Psoas muscle (tissue), 7 donors: ENCODE measurements at regions not wholly inside any gene's neighbourhood (a gene's known extent, or its start where the extent isn't known, plus 50 kb on each side); places are given as distances from the start of the nearest gene placed in this dataset.

ENCODE experiments used
- ATAC-seq, 4 donors: fragments of 200-7000 bp; cut with Tn5 transposase; one replicate each; pipeline ENCODE4 v1.9.1; 2020; ENCODE audit warnings: moderate library complexity in 3 of 4, mild to moderate bottlenecking in 2 of 4
- DNase-seq, 2 donors: peaks; one replicate each; pipeline ENCODE4 v3.0.0-alpha.2; 2020
- H3K27ac ChIP-seq: fragments of 200-600 bp; one replicate; pipeline ENCODE4 v1.8.0; 2022
- H3K27me3 ChIP-seq, 3 donors: fragments of 200-600 bp in 1 of 3; one replicate each; pipeline versions ENCODE4 v1.6.1 to v1.8.0; 2013 to 2022; ENCODE audit warnings: low read length in 2 of 3, mild to moderate bottlenecking in 2 of 3, moderate library complexity in 1 of 3; ENCODE audit not compliant: insufficient read depth in 3 of 3
- H3K36me3 ChIP-seq, 2 donors: fragments of 200-600 bp in 1 of 2; one replicate each; pipeline versions ENCODE4 v1.6.1 to v1.8.0; 2013 to 2022; ENCODE audit warnings: low read depth in 1 of 2, mild to moderate bottlenecking in 1 of 2, moderate library complexity in 1 of 2; ENCODE audit not compliant: insufficient read depth in 1 of 2
- H3K4me1 ChIP-seq: fragments of 200-600 bp; one replicate; pipeline ENCODE4 v1.8.0; 2022
- H3K4me3 ChIP-seq: fragments of 200-600 bp; one replicate; pipeline ENCODE4 v1.8.0; 2022; ENCODE audit warnings: mild to moderate bottlenecking
- H3K9me3 ChIP-seq: fragments of 200-600 bp; one replicate; pipeline ENCODE4 v1.8.0; 2022
- CTCF ChIP-seq: fragments of 200-600 bp; IDR thresholded peaks from one replicate; pipeline ENCODE4 v1.8.0; 2022; ENCODE audit warnings: antibody characterized with exemption
- WGBS, 3 donors: extraction: QIAGEN DNeasy Blood & Tissue Kit; methylation state at CpG; one replicate each; pipeline versions ENCODE4 v1.1.6 to v1.1.7; 2013; 5-methylcytosine and 5-hydroxymethylcytosine counted together
- intact Hi-C, 2 donors: fragments of 100-400 bp; cut with DNase I; formaldehyde crosslinking; loops; one replicate each; pipeline versions ENCODE4 v1.11.0 to v1.14.2; 2022
- donor health status: healthy with polysubstance abuse.
- donor health status: DM: no; HTN: no; CAD: no; lungs with moderate emphysema.
- donor health status: Bipolar disorder and iron deficiency.
- donor health status: healthy.
- donor health status: DM: yes; HTN: yes; CAD: no.
- donor health status: DM: no; HTN: no; CAD: no.
- donor health status: DM: yes; HTN: yes; CAD: no.

- 19 to 26% (median 21%) methylated on average over 13 of the region's 13 CpGs for WGBS, 3 donors
- peak; percentile 46 to 80 for DNase-seq
These were observed 97.7 kb upstream of the IPO5 start for GRCh38 chr13:97855570-97856303.

GRCh38 chr13:97856304-97856675 is 97.2 kb upstream of the IPO5 start:
- H3K4me3 ChIP-seq = no peak overlapping the region
- H3K27ac ChIP-seq = no peak overlapping the region
- H3K27me3 ChIP-seq = no peaks in the 10 kb centered on the region
- ATAC-seq (no peak), DNase-seq (no peak)
- TF ChIP-seq CTCF = no peak
- intact Hi-C loops = loop anchor here (5.0 to 10.0 kb wide), 3 partner anchors 51 to 819 kb away; no protein-coding TSS in a partner anchor
- no peaks in the 10 kb centered on the region for H3K36me3 ChIP-seq
- no peaks in the 10 kb centered on the region for H3K9me3 ChIP-seq
- no peaks in the 10 kb centered on the region for H3K4me1 ChIP-seq
- 71 to 83% (median 77%) methylated on average over 4 of the region's 4 CpGs for WGBS, 3 donors

More at GRCh38 chr13:97855570-97856303, 97.7 kb upstream of the IPO5 start:
- TF ChIP-seq CTCF = peak; percentile 82
- no peaks in the 10 kb centered on the region for H3K27me3 ChIP-seq
- no peak overlapping the region for H3K27ac ChIP-seq
- H3K4me3 ChIP-seq = no peak overlapping the region
- H3K36me3 ChIP-seq = no peaks in the 10 kb centered on the region
- peak; percentile 56 to 91 (median 77) for ATAC-seq
- no peaks in the 10 kb centered on the region for H3K9me3 ChIP-seq
- H3K4me1 ChIP-seq = no peaks in the 10 kb centered on the region
- intact Hi-C loops = loop anchor here (5.0 to 10.0 kb wide), 3 partner anchors 52 to 819 kb away; no protein-coding TSS in a partner anchor

GRCh38 chr13:97858161-97858560 is 95.3 kb upstream of the IPO5 start:
- WGBS, 3 donors = 50 to 72% (median 70%) methylated on average over 2 of the region's 2 CpGs
- intact Hi-C loops = loop anchor here (5.0 to 10.0 kb wide), 3 partner anchors 49 to 817 kb away; no protein-coding TSS in a partner anchor
- DNase-seq (no peak), ATAC-seq (no peak)
- Histone ChIP-seq H3K27me3 (no peaks in the 10 kb centered on the region), H3K4me1 (no peaks in the 10 kb centered on the region), H3K36me3 (no peaks in the 10 kb centered on the region), H3K27ac (no peak overlapping the region), H3K9me3 (no peaks in the 10 kb centered on the region), H3K4me3 (no peak overlapping the region)
- no peak for TF ChIP-seq CTCF

DNA sequence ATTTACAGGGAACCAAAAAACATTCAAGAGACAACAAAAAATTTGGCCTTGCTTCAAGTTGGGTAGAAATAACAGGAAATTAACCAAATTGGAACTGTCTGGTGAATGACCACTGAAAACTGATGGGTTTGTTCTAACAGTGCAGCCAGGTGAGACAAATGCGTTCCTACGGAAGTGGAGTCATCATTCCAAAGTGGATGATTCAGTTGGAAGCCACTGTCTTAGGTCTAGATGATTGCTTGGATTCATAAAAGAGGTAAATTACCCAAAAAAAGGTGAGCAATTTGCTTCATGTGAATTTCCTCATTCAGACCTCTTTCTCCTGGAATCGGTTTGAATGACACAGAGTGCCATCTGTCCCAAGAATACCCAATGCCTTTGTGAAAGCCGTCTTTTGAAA is 87.1 kb upstream of the IPO5 start:
- DNase-seq = no peak
- WGBS, 3 donors = 85 to 89% (median 88%) methylated on average over 4 of the region's 4 CpGs

More for the DNA sequence above, 87.1 kb upstream of the IPO5 start:
- H3K4me3 ChIP-seq = no peak overlapping the region
- no peak for ATAC-seq
- intact Hi-C loops = no loop called here
- no peak for TF ChIP-seq CTCF
- H3K27me3 ChIP-seq = no peaks in the 10 kb centered on the region
- no peak overlapping the region for H3K27ac ChIP-seq
- no peaks in the 10 kb centered on the region for H3K9me3 ChIP-seq
- H3K36me3 ChIP-seq = no peaks in the 10 kb centered on the region
- H3K4me1 ChIP-seq = no peaks in the 10 kb centered on the region
